GM12878 (cell line): ENCODE measurements at regions not wholly inside any gene's neighbourhood (a gene's known extent, or its start where the extent isn't known, plus 50 kb on each side); places are given as distances from the start of the nearest gene placed in this dataset.

Experiments
- CREB1 ChIP-seq: IDR thresholded peaks from 2 replicates; pipeline ENCODE4 v1.6.1; 2012; ENCODE audit warnings: low read depth, mild to moderate bottlenecking, inconsistent platforms
- EP300 ChIP-seq, 2 experiments: fragments of 150-350 bp in 1 of 2; IDR thresholded peaks; 2 replicates each; pipeline ENCODE4 v1.6.1; 2011 to 2012; ENCODE audit warnings: low read depth in 2 of 2, low read length in 2 of 2, borderline replicate concordance in 1 of 2, improper control_type of control experiment in 1 of 2, inconsistent platforms in 1 of 2; ENCODE audit not compliant: control insufficient read depth in 1 of 2
- MYC ChIP-seq: IDR thresholded peaks from 2 replicates; pipeline ENCODE4 v1.6.1; 2011; ENCODE audit warnings: mild to moderate bottlenecking, low read length, moderate library complexity, inconsistent platforms; ENCODE audit not compliant: insufficient read depth, insufficient replicate concordance, insufficient read length, severe bottlenecking
- NR2C2 ChIP-seq: IDR thresholded peaks from 2 replicates; pipeline ENCODE4 v1.6.1; 2011; ENCODE audit warnings: borderline replicate concordance, low read depth; ENCODE audit not compliant: control insufficient read depth, insufficient read length
- POLR2AphosphoS5 ChIP-seq: IDR thresholded peaks from 2 replicates; pipeline ENCODE4 v1.6.1; 2011; ENCODE audit warnings: mild to moderate bottlenecking, low read length, inconsistent platforms
- POU2F2 ChIP-seq: IDR thresholded peaks from 3 replicates; pipeline ENCODE4 v1.6.1; 2011; ENCODE audit warnings: low read depth, mild to moderate bottlenecking, low read length, borderline replicate concordance
- RUNX3 ChIP-seq: IDR thresholded peaks from 2 replicates; pipeline ENCODE4 v1.6.1; 2012; ENCODE audit warnings: low read length, inconsistent platforms
- YBX1 ChIP-seq: fragments of 450-650 bp; IDR thresholded peaks from 2 replicates; pipeline ENCODE4 v1.6.1; 2016; ENCODE audit warnings: antibody characterized with exemption
- TF ChIP-seq, protein P1 (sequence below), 3 experiments: IDR thresholded peaks in 2 of 3; conservative IDR thresholded peaks in 1 of 3; 2 replicates each; pipeline ENCODE4 v1.5.1; 2011; ENCODE audit warnings: low read depth in 3 of 3, low read length in 3 of 3, mild to moderate bottlenecking in 3 of 3, control low read depth in 2 of 3, moderate library complexity in 2 of 3, inconsistent platforms in 1 of 3, mixed read lengths in 1 of 3; ENCODE audit not compliant: control insufficient read depth in 2 of 3, insufficient read depth in 1 of 3; ENCODE audit errors: extremely low read depth in 1 of 3

- TF ChIP-seq POU2F2: no peak
- TF ChIP-seq, protein P1, sequence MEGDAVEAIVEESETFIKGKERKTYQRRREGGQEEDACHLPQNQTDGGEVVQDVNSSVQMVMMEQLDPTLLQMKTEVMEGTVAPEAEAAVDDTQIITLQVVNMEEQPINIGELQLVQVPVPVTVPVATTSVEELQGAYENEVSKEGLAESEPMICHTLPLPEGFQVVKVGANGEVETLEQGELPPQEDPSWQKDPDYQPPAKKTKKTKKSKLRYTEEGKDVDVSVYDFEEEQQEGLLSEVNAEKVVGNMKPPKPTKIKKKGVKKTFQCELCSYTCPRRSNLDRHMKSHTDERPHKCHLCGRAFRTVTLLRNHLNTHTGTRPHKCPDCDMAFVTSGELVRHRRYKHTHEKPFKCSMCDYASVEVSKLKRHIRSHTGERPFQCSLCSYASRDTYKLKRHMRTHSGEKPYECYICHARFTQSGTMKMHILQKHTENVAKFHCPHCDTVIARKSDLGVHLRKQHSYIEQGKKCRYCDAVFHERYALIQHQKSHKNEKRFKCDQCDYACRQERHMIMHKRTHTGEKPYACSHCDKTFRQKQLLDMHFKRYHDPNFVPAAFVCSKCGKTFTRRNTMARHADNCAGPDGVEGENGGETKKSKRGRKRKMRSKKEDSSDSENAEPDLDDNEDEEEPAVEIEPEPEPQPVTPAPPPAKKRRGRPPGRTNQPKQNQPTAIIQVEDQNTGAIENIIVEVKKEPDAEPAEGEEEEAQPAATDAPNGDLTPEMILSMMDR (IDR thresholded peaks at IDR 0.05 in 2 of 3, conservative IDR thresholded peaks at IDR 0.05 in 1 of 3; ENCODE audit: control insufficient read depth in 2 of 3, extremely low read depth in 1 of 3, insufficient read depth in 1 of 3, low read depth in 3 of 3, low read length in 3 of 3): no peak
- TF ChIP-seq YBX1: no peak
- no peak for TF ChIP-seq NR2C2
- no peak for TF ChIP-seq EP300 (IDR thresholded peaks at IDR 0.05; ENCODE audit: borderline replicate concordance in 1 of 2, control insufficient read depth in 1 of 2, low read depth in 2 of 2, low read length in 2 of 2)
- TF ChIP-seq MYC: no peak
- TF ChIP-seq RUNX3: no peak
- TF ChIP-seq CREB1: no peak
- TF ChIP-seq POLR2AphosphoS5: no peak
Observed at GRCh38 chr13:77836423-77836822, 82.2 kb downstream of the EDNRB start.
